Gastroesophageal sphincter (tissue), 3 donors: ENCODE measurements at regions not wholly inside any gene's neighbourhood (a gene's known extent, or its start where the extent isn't known, plus 50 kb on each side); places are given as distances from the start of the nearest gene placed in this dataset.
"Not testable (repeated sequence)": the region's sequence is repeated elsewhere in the genome, so short reads cannot be mapped to it uniquely, and the experiment has no call there.

Experiments
- CTCF ChIP-seq, 4 experiments: fragments of 200-600 bp in 2 of 4; fragments of 450-650 bp in 2 of 4; sonication (generic) in 1 of 4; IDR thresholded peaks; one replicate each; pipeline ENCODE4 v1.5.1; 2017 to 2019; ENCODE audit warnings: antibody characterized with exemption in 4 of 4, mild to moderate bottlenecking in 2 of 4, moderate library complexity in 2 of 4
- POLR2A ChIP-seq, 2 donors: fragments of 450-650 bp; IDR thresholded peaks; one replicate each; pipeline ENCODE4 v1.6.1; 2017; ENCODE audit warnings: antibody characterized with exemption in 2 of 2, mild to moderate bottlenecking in 2 of 2, moderate library complexity in 1 of 2
- POLR2AphosphoS5 ChIP-seq: sonication (generic); formaldehyde crosslinking; IDR thresholded peaks from one replicate; pipeline ENCODE4 v1.6.1; 2017; ENCODE audit warnings: antibody characterized with exemption

DNA sequence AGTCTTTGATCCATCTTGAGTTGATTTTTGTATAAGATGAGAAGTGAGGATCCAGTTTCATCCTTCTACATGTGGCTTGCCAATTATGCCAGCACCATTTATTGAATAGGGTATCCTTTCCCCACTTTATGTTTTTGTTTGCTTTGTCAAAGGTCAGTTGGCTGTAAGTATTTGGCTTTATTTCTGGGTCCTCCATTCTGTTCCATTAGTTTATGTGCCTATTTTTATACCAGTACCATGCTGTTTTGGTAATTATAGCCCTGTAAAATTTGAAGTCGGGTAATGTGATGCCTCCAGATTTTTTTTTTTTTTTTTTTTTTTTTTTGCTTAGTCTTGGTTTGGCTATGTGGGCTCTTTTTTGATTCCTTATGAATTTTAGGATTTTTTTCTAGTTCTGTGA lies 203.0 kb upstream of the IRX5 start:
- TF ChIP-seq CTCF (IDR thresholded peaks at IDR 0.05); POLR2AphosphoS5; POLR2A (IDR thresholded peaks at IDR 0.05): not testable (repeated sequence)
